NCI-H1417 treated with DMSO at 0.1 percent for 48 hours (cell line): ENCODE measurements at regions not wholly inside any gene's neighbourhood (a gene's known extent, or its start where the extent isn't known, plus 50 kb on each side); places are given as distances from the start of the nearest gene placed in this dataset.

Experiments
- DNase-seq: peaks from one replicate; lab custom pipeline; 2025; lab: John Stamatoyannopoulos, UW

- no peak for DNase-seq
Observed at GRCh38 chr6:2535506-2535905, 215.2 kb downstream of the MYLK4 start.

- DNase-seq: no peak
Observed at GRCh38 chr6:2534406-2535042, 216.2 kb downstream of the MYLK4 start.

GRCh38 chr6:2531426-2532215, 219.1 kb downstream of the MYLK4 start:
- DNase-seq: no peak

GRCh38 chr6:2529211-2529719, 221.5 kb downstream of the MYLK4 start:
- no peak for DNase-seq

GRCh38 chr6:2528156-2528555, 222.6 kb downstream of the MYLK4 start:
- no peak for DNase-seq

GRCh38 chr6:2526766-2527165, 224.0 kb downstream of the MYLK4 start:
- DNase-seq: no peak

- DNase-seq: no peak
Observed at GRCh38 chr6:2524090-2524489, 226.6 kb downstream of the MYLK4 start.

GRCh38 chr6:2523061-2523460, 227.7 kb downstream of the MYLK4 start:
- no peak for DNase-seq

GRCh38 chr6:2522521-2522920, 228.2 kb downstream of the MYLK4 start:
- DNase-seq: no peak

- no peak for DNase-seq
Observed at GRCh38 chr6:2517855-2518473, 232.8 kb downstream of the MYLK4 start.

- no peak for DNase-seq
Observed at GRCh38 chr6:2517401-2517800, 233.3 kb downstream of the MYLK4 start.

GRCh38 chr6:2516059-2516458, 234.7 kb downstream of the MYLK4 start:
- no peak for DNase-seq

GRCh38 chr6:2514965-2515543, 235.7 kb downstream of the MYLK4 start:
- DNase-seq: no peak

GRCh38 chr6:2512802-2513201, 237.9 kb downstream of the MYLK4 start:
- DNase-seq: no peak

GRCh38 chr6:2510316-2510715, 240.4 kb downstream of the MYLK4 start:
- DNase-seq: no peak

- no peak for DNase-seq
Observed at GRCh38 chr6:2509711-2510110, 241.0 kb downstream of the MYLK4 start.

- no peak for DNase-seq
Observed at GRCh38 chr6:2508071-2508470, 242.7 kb downstream of the MYLK4 start.

GRCh38 chr6:2507521-2508037, 243.1 kb downstream of the MYLK4 start:
- no peak for DNase-seq

- no peak for DNase-seq
Observed at GRCh38 chr6:2507016-2507415, 243.7 kb downstream of the MYLK4 start.

GRCh38 chr6:2505624-2506023, 245.1 kb downstream of the MYLK4 start:
- DNase-seq: no peak

GRCh38 chr6:2504495-2505064, 246.1 kb downstream of the MYLK4 start:
- DNase-seq: no peak
